ACHN (cell line): ENCODE measurements at regions not wholly inside any gene's neighbourhood (a gene's known extent, or its start where the extent isn't known, plus 50 kb on each side); places are given as distances from the start of the nearest gene placed in this dataset.
"Not testable (repeated sequence)": the region's sequence is repeated elsewhere in the genome, so short reads cannot be mapped to it uniquely, and the experiment has no call there.

Source experiments
- DNase-seq: peaks from one replicate; pipeline ENCODE4 v3.0.0-alpha.2; 2015
- in situ Hi-C: cut with HindIII; loops from 2 replicates; pipeline ENCODE4 v1.10.0; 2017; ENCODE audit warnings: low sequenced_read_pairs, low pct_ligation_motif_present, low pct_unique_long_range_greater_than_20kb

DNA sequence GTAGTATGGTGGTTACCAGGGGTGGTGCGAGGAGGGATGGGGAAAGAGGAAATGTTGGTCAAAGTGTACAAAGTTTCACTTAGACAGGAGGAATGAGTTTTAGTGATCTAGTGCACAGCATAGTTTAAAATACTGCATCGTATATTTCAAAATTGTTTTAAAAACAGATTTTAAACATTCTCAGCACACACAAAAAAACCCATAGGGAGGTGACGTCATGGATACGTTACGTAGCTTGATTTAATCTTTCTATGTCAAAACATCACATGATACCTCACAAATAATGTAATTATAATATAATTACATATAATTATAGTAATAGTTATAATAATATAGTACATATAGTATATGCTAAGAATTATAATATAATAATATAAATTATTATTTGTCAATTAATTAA, 614.2 kb downstream of the TMEM114 start:
- no peak for DNase-seq
- in situ Hi-C loops = no loop called here

DNA sequence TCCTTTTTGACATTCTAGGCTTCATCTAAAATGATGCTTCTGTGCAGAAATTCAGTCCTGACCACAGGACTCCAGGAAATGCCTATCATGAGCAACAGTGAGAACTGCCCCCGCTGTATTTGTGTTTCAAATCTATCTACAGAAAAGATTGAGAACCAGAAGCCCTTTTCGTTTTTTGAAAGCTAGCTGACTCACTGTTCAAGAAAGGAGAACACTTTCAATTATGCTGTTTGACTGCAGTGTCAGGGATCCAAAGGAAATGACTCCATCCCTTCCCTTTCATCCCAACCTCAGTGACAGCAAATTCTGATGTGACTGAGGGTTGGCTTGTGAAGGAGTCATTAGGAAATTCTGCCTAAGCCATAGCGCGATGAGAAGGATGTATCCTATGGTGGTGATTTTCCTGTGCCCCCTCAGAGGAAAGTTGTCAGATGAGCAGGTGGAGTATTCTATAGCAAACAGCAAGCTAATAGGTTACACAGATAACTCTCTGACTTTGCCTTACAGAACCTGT, 622.3 kb downstream of the TMEM114 start:
- no peak for DNase-seq
- in situ Hi-C loops = no loop called here

DNA sequence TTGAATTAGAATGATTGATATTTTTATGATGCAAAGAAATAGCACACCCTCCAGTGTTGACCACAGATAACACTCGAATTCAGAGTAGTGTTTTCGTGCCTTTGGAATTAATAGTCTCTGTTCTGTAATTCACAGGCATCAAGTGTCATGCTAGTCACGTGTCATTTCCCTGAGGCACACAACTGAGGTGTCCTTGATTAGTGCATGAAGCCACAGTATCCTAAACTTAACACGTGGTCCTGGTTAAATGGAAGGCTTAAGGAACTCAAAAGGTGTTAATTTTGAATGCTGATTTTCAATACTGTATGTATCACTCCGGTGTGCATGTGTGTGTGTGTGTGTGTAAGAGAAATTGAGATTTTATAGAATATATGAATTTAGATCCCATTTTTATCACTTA, 625.6 kb downstream of the TMEM114 start:
- no peak for DNase-seq
- in situ Hi-C loops = no loop called here

DNA sequence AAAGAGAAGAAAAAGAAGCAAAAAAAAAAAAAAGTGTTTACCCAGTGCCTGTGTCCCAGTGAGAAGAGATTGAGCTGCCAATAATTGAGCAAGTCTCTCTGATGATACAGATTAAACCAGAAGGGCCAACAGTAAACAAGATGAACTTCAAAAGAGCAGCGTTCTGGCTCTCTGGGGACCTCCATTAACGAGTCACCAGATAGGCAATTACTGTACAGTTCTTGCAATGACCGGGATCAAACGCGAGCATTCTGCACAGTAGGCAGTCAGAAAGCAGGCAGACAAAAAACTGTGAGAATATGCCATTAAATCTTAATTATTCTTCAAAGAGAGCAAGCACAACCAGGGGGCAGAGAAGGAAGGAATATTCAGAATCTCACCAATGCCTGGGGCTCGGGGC, 626.1 kb downstream of the TMEM114 start:
- in situ Hi-C loops = no loop called here
- no peak for DNase-seq

DNA sequence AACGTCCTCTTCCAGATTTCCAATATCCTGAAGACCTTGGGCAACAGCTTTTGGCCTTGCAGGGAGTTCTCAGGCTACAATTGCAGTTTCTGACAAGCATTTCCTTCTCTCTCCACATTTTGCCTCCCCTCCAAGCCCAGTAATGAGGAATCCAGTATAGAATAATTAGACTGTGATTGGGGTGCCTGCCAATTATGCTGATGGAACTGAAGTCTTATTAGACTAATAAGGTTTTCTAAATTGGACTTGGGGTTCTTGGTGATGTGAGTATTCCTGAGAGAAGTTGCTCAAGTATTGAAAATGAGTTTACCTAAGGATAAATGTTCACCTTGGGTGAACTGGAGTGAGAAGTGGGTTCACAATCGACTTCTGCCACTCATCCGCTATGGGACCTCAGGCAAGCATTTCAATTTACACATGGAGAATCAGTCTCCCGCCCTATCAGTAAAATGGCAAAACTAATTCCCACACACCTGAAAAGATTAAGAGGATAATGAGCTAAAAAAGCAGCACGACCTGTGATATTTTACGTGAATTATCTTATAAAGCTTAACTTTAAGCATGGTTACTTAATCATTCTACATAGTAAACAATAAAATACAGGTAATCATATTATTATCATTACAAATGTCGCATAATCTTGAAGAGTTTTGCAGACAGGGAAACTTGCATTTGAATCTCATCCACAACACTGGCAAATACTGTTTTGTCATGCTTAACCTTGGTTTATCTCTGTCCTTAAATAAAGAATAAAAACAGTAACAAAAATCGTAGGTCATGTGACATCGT, 628.0 kb downstream of the TMEM114 start:
- in situ Hi-C loops = no loop called here
- no peak for DNase-seq

DNA sequence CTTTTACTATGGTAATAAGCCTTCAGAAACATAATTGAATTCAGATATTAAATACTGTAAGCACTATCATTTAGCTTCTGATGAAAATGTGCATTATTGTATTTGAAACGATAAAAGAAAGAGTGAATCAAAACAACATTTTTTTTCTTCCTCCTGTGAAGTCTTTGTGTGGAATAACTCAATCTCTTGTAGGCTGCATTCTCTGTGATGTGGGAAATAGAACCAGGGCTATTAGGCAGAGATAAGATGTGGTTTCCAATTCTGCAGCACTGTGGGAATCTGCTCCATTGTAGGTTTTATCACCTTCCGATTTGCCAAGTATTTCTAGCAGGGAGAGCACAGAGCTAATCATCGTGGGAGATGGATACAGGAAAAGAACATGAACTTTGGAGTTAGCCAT, 624.5 kb downstream of the RBFOX1 start:
- in situ Hi-C loops = no loop called here
- DNase-seq = no peak

DNA sequence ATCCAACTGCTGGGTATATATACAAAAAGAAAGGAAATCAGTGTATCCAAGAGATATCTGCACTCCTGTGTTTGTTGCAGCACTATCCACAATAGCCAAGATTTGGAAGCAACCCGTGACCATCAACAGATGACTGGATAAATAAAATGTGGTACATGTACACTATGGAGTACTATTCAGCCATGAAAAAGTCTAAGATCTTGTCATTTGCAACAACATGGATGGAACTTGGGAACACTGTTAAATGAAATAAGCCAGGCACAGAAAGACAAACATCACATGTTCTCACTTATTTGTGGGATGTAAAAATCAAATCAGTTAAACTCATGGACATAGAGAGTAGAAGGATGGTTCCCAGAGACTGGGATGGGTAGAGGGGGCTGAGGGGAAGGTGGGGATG, 620.7 kb downstream of the RBFOX1 start:
- in situ Hi-C loops = no loop called here
- no peak for DNase-seq

DNA sequence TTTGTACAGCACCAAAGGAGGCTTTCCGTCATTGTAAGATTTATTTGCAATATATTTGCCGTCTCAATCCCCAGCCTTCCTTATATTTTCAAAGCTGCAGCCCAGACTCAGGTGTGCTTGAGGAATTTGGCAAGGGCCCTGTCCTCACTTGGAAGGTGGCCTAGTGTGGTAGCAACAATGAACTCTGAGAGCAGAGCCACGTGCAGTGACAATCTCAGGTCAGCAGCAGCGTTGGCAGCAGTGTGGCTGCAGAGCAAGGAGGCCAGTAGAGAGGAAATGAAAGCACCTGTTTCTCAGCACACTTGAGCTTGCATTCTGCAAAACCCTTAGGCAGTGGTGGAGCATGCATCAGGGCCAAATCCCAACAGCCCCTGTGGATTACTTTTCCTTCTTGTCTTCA, 613.5 kb downstream of the RBFOX1 start:
- DNase-seq = no peak
- in situ Hi-C loops = no loop called here

DNA sequence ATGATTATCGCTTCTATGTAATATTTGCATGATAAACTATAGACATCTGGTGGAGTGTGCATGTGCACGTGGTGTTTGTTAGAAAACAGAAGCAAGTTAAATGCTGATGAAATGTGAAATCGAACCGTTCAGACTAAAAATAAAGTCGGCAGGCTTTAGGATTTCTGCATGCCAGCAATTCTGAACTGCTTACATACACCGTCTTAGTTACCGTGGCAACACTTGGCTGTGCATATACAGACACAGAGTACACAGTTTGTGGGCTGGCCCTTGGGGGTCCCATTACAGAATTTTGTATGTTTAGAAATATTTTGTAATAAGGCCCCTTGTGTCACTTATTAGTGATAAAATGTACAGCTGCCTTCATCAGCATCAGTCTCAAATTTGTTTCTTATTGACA, 605.5 kb downstream of the RBFOX1 start:
- in situ Hi-C loops = no loop called here
- no peak for DNase-seq

DNA sequence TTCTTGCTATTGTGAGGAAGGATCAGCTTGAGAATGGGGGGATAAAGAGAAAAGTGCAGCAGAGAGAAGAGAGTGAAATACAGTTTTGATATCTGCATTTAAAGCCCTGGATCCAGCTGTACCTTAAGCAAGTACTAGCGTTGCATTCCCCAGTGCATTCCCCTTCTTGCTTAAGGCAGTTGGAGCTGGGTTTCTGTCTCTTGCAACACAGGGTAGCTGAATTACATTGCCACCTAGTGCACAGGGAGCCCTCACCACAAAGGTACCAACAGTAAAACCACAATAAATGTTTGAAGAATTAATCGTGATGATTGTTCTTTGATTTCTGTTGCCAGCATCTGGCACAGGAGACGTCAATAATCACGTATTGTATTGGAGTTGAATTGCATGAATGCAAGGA, 588.7 kb downstream of the RBFOX1 start:
- DNase-seq = no peak
- in situ Hi-C loops = no loop called here

DNA sequence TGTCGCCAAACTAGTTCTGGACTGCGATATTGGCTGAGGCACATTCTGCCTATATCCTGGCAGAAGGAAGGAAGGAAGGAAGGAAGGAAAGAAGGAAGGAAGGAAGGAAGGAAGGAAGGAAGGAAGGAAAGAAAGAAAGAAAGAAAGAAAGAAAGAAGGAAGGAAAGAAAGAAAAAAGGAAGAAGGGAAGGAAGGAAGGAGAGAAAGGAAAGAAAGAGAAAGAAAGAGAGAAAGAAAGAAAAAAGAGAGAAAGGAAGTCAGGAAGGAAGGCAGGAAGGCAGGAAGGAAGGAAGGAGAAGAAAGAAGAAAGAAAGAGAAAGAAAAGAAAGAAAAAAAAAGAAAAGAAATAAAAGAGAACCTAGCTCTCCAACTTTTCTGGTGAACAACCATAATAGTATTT, 587.1 kb downstream of the RBFOX1 start:
- in situ Hi-C loops = no loop called here
- DNase-seq = no peak

DNA sequence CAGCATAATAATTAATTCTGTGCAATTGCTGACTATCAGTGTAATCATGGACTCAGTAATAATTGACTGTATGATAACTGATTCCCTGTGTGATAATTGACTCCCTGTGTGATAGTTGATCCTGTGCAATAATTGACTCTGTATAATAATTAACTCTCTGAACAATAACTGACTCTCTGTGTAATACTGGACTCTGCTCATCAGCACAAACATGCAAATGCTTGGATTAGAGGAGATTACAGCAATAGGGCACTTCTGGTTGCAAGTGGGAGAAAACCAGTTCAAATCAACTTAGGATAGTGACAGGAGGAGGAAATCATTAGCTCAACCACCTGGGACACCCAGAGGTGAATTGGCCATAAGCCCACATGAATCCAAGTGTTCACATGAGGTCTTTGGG, 582.1 kb downstream of the RBFOX1 start:
- no peak for DNase-seq
- in situ Hi-C loops = no loop called here

DNA sequence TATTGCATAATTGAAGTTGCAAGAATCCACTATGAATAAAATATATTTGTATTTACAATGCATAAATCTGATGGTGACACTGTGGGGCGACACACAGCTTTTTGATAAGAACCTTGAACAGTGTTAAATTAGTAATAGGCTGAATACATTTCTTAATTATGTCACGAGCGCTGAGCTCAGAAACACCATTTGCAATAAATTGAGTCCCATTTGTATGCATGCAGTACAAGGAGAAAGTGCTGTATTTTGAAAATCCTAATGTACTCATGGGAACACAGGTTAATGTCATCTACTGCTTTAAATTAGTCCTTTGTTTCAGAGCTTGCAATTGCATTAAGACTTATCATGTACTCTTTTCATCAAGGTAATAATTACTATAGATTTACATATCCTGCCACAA, 579.5 kb downstream of the RBFOX1 start:
- no peak for DNase-seq
- in situ Hi-C loops = no loop called here

DNA sequence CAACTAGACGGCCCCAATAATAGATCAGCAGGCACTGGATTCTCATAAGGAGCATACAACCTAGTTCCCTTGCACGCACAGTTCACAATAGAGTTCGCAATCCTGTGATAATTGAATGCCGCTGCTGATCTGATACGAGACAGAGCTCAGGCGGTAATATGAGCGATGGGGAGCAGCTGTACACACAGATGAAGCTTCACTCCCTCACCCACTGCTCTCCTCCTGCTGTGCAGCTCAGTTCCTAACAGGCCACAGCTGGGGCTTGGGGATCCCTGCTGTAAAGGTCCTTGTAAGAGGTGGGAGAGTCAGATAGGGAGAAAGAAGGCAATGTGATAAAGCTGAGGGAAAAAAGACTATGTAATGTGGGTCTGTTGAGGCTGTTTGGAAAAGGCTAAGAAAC, 577.5 kb downstream of the RBFOX1 start:
- in situ Hi-C loops = no loop called here

DNA sequence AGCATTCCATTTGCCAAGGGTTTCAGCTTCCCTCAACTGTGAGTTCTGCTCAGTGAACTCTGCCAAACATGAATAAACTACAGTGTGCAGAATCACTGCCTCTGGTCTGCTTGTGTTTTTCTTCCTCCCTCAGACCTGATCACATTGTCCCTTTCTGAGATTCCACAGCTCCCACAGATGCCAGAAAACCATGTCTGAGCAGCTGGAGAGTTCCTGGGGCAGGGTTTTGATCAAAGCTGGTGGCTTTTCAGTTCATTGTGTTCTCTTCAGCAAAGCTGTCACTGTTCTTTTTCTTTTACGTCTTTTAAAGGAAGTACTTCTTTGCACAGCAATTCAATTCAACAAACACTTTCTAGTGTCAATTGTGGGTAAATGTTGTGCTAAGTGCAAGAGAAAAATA, 555.8 kb downstream of the RBFOX1 start:
- DNase-seq = no peak
- in situ Hi-C loops = no loop called here

More for the DNA sequence above, 577.5 kb downstream of the RBFOX1 start:
- no peak for DNase-seq

DNA sequence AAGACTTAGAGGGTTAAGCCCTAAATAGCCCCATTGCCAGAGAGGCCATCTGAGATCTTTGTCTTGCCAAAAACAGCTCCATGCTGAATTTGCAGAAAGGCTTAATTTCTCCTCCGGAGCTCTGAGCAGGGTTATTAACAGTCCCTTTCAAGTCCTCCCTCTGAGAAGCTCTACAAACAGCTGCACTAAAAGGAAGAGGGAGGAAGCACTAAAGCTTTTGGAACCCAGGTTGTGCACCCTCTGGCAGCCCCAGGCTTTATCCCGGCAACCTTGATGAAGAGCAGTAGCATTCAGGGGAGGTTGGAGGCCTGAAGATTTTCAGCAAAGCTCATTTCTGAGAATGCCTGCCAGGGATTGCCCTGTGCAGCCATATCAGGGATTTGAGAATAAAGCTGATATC, 554.7 kb downstream of the RBFOX1 start:
- DNase-seq = no peak
- in situ Hi-C loops = no loop called here

DNA sequence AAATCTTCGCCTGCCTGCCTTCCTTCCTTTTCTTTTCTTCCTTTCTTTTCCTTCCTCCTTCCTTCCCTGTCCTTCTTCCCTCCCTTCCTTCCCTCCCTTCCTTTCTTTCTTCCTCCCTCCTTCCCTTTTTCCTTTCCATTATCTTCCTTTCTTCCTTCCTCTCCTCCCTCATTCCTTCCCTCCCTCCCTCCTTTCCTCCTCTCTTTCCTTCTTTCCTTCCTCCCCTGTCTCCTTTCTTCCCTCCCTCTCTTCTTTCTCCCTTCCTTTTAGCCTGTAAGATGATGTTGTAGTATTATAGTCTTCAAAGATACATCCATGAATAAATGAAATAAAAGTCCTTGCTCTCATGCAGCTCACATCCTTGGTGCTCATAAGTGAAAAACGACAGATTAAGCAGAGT, 539.3 kb downstream of the RBFOX1 start:
- DNase-seq = no peak
- in situ Hi-C loops = no loop called here

DNA sequence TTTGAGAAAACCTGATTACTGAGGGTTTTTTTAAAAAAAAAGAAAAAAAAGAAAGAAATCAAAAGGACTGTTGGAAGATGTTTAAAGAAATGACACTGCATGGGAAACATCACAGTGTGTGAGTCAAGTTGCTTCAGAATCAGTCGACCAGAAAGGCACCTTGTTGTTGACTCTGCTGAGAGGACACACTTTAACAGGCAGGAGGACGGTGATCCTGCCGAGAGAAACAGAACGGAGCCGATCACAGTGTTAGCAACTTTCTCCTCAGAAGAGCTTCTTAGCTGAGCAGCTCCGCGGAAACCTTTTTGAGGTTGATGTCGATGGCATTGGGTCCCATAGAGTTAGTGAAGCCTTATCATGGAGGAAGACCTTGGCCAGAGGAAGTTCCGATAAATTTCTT, 538.7 kb downstream of the RBFOX1 start:
- no peak for DNase-seq

DNA sequence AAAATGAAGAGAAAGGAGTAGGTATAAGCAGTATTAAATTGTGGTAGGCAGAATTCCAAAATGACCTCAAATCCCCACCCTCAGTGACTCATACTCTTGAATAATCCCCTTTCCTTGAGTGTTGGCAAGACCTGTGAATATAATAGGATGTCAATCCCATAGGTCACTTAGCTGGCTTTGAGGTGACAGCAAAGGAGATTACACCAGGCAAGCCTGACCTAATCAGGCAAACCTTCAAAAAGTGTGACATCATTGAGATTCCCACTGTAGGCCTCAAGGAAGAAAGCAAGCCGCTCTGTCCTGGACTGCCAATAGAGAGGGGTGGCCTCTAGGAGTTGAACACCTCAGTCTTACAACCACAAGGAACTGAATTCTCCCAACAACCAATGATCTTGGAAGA, 535.2 kb downstream of the RBFOX1 start:
- DNase-seq = no peak
- in situ Hi-C loops = no loop called here

More for the DNA sequence above, 538.7 kb downstream of the RBFOX1 start:
- in situ Hi-C loops = no loop called here

DNA sequence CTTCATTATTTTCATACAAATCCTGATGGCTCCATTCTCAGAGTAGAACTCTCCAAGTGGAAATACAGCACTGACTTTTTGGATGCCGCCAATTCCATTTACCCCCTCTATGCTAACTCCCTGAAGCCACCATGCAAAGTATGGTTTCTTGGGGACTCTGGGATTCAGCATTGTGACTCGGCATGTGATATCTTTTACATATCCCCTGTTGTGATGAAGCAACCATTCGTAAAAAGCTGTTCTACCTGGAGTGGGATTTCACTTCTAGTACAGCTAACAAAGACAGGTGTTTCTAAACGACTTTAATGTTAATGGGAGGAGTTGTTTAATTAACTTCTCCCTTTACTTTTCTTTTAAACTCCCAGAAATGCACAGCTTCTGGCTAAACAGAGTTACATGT, 533.5 kb downstream of the RBFOX1 start:
- in situ Hi-C loops = no loop called here

DNA sequence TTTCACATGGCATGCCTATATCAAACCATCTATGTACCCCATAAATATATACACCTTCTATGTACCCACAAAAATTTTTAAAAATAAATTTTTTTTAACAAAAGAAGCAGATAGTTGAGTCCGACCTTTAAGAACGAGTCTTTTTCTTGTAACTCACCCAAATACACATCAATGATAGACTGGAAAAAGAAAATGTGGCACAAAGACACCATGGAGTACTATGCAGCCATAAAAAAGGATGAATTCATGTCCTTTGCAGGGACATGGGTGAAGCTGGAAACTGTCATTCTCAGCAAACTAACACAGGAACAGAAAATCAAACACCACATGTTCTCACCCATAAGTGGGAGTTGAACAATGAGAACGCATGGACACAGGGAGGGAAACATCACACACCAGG, 532.7 kb downstream of the RBFOX1 start:
- DNase-seq, in situ Hi-C loops: not testable (repeated sequence)

More for the DNA sequence above, 533.5 kb downstream of the RBFOX1 start:
- no peak for DNase-seq
